Mesendoderm (in vitro differentiated cells): ENCODE measurements at regions not wholly inside any gene's neighbourhood (a gene's known extent, or its start where the extent isn't known, plus 50 kb on each side); places are given as distances from the start of the nearest gene placed in this dataset.

ENCODE experiments used
- DNase-seq: peaks from one replicate; pipeline ENCODE4 v3.0.0; 2013
- H2AK5ac ChIP-seq: 2 replicates; pipeline ENCODE4 v1.6.1; 2013; ENCODE audit warnings: low read length, inconsistent platforms
- H2BK120ac ChIP-seq: 2 replicates; pipeline ENCODE4 v1.6.1; 2013; ENCODE audit warnings: low read depth, mild to moderate bottlenecking, low read length, moderate library complexity, mixed read lengths
- H2BK15ac ChIP-seq: replicated peaks from 2 replicates; pipeline ENCODE4 v1.6.1; 2013; ENCODE audit warnings: low read depth, mild to moderate bottlenecking, moderate library complexity
- H2BK5ac ChIP-seq: 2 replicates; pipeline ENCODE4 v1.6.1; 2013; ENCODE audit warnings: low read length, inconsistent platforms
- H3K18ac ChIP-seq: 2 replicates; pipeline ENCODE4 v1.6.1; 2013; ENCODE audit warnings: mild to moderate bottlenecking, low read length, mixed read lengths
- H3K23ac ChIP-seq: one replicate; pipeline ENCODE4 v1.6.1; 2013; ENCODE audit warnings: low read length
- H3K27ac ChIP-seq: 2 replicates; pipeline ENCODE4 v1.5.1; 2013; ENCODE audit warnings: low read depth, mild to moderate bottlenecking, inconsistent platforms, low read length, moderate library complexity
- H3K27me3 ChIP-seq: 2 replicates; pipeline ENCODE4 v1.6.1; 2013; ENCODE audit warnings: low read length, control low read depth, mild to moderate bottlenecking, inconsistent platforms; ENCODE audit not compliant: insufficient read depth, poor library complexity
- H3K36me3 ChIP-seq: 2 replicates; pipeline ENCODE4 v1.6.1; 2013; ENCODE audit warnings: low read length, inconsistent platforms; ENCODE audit not compliant: control insufficient read depth, insufficient read depth
- H3K4ac ChIP-seq: one replicate; pipeline ENCODE4 v1.6.1; 2013; ENCODE audit warnings: low read depth, mild to moderate bottlenecking, low read length, moderate library complexity
- H3K4me1 ChIP-seq: 2 replicates; pipeline ENCODE4 v1.6.1; 2013; ENCODE audit warnings: low read depth, low read length, inconsistent platforms; ENCODE audit not compliant: control insufficient read depth
- H3K4me2 ChIP-seq: 2 replicates; pipeline ENCODE4 v1.6.1; 2013; ENCODE audit warnings: low read length
- H3K4me3 ChIP-seq: 2 replicates; pipeline ENCODE4 v1.5.1; 2013; ENCODE audit warnings: mild to moderate bottlenecking, low read length
- H3K56ac ChIP-seq: one replicate; pipeline ENCODE4 v1.6.1; 2013; ENCODE audit warnings: low read length
- H3K79me1 ChIP-seq: 2 replicates; pipeline ENCODE4 v1.6.1; 2013; ENCODE audit warnings: low read length, inconsistent platforms
- H3K79me2 ChIP-seq: 2 replicates; pipeline ENCODE4 v1.6.1; 2013; ENCODE audit warnings: mild to moderate bottlenecking, low read length; ENCODE audit not compliant: control insufficient read depth, insufficient read depth
- H3K9ac ChIP-seq: 2 replicates; pipeline ENCODE4 v1.6.1; 2013; ENCODE audit warnings: low read length, inconsistent platforms
- H4K5ac ChIP-seq: one replicate; pipeline ENCODE4 v1.6.1; 2013; ENCODE audit warnings: low read length
- H4K8ac ChIP-seq: one replicate; pipeline ENCODE4 v1.6.1; 2013; ENCODE audit warnings: low read depth, mild to moderate bottlenecking, control low read depth, low read length, moderate library complexity
- WGBS: extraction: QIAGEN DNeasy Blood & Tissue Kit; methylation state at CpG from one replicate; pipeline ENCODE4 v1.1.7; 2013; ENCODE audit warnings: low lambda C conversion rate, missing lambda C conversion rate; ENCODE audit not compliant: insufficient coverage; ENCODE audit errors: extremely low coverage; 5-methylcytosine and 5-hydroxymethylcytosine counted together

DNA sequence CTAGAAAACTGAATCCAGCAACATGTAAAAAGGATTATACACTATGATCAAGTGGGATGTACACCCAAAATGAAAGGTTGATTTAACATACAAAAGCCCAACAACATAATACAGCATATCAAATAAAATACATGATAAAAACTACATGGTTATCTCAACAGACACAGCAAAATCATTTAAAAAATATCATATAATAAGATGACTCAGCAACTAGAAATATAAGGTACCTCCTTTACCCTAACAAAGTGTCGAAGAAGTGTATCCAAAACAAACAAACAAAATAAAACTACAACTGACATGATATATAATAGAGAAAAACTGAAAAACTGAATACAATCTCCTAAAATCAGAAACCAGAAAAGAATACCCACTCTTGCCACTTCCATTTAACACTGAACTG lies 969.1 kb downstream of the AMY1C start:
- H2BK15ac ChIP-seq = no peak overlapping the region
- no peak overlapping the region for H2AK5ac ChIP-seq
- no peak overlapping the region for H3K4me2 ChIP-seq
- no peak overlapping the region for H3K4me3 ChIP-seq
- no peaks in the 10 kb centered on the region for H3K27me3 ChIP-seq
- H2BK5ac ChIP-seq = no peak overlapping the region
- H3K79me1 ChIP-seq = no peaks in the 10 kb centered on the region
- no peak overlapping the region for H3K4ac ChIP-seq
- no peak overlapping the region for H3K18ac ChIP-seq
- no peaks in the 10 kb centered on the region for H3K4me1 ChIP-seq
- H3K27ac ChIP-seq = no peak overlapping the region
- H3K36me3 ChIP-seq = no peaks in the 10 kb centered on the region
- no CpG with 5 or more reads among the region's 1 CpG for WGBS
- no peak overlapping the region for H2BK120ac ChIP-seq
- no peak overlapping the region for H4K8ac ChIP-seq
- no peak for DNase-seq
- no peak overlapping the region for H3K23ac ChIP-seq
- H3K79me2 ChIP-seq = no peaks in the 10 kb centered on the region
- H4K5ac ChIP-seq = no peak overlapping the region
- no peak overlapping the region for H3K56ac ChIP-seq
- H3K9ac ChIP-seq = no peak overlapping the region

DNA sequence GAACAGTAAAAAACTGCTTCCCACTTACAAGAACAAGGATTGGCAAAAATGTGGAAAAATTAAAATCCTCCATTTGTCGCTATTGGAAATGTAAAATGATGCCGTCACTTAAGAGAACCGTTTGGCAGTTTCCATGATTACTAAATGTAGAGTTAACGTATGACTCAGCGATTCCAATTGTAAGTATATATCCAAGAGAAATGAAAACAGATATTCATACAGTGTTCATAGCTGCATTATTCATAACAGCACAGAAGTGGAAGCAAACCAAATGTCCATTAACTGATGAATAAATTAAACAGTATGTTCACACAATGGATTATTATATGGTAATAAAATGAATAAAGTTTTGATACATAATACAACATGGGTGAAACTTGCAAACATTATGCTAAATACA lies 971.0 kb downstream of the AMY1C start:
- Histone ChIP-seq H2BK15ac (no peak overlapping the region), H3K4me1 (no peaks in the 10 kb centered on the region), H2BK5ac (no peak overlapping the region), H3K56ac (no peak overlapping the region), H3K4me2 (no peak overlapping the region), H3K4me3 (no peak overlapping the region), H3K23ac (no peak overlapping the region), H2BK120ac (no peak overlapping the region), H3K79me1 (no peaks in the 10 kb centered on the region), H3K4ac (no peak overlapping the region), H3K18ac (no peak overlapping the region), H4K5ac (no peak overlapping the region), H3K36me3 (no peaks in the 10 kb centered on the region), H3K79me2 (no peaks in the 10 kb centered on the region), H4K8ac (no peak overlapping the region), H3K27me3 (no peaks in the 10 kb centered on the region), H3K9ac (no peak overlapping the region), H3K27ac (no peak overlapping the region), H2AK5ac (no peak overlapping the region)
- no CpG with 5 or more reads among the region's 5 CpGs for WGBS
- DNase-seq = no peak

DNA sequence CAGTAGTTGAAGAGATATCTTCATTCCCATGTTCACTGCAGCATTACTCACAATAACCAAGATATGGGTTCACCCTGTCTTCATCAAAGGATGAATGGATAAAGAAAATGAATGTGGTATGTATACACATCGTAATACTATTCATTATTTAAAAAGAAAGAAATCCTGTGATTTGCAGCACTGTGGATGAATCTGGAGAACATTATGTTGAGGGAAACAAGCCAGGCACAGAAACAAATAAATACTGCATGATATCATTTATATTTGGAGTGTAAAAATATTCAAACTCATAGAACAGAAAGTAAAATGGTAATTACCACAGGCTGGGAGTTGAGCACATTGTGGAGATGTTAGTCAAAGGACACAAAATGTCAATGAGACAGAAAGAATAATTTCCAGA lies 977.2 kb downstream of the AMY1C start:
- Histone ChIP-seq H3K9ac (no peak overlapping the region), H3K27me3 (no peaks in the 10 kb centered on the region), H4K5ac (no peak overlapping the region), H3K4ac (no peak overlapping the region), H3K56ac (no peak overlapping the region), H3K79me2 (no peaks in the 10 kb centered on the region), H3K18ac (no peak overlapping the region), H3K23ac (no peak overlapping the region), H3K27ac (no peak overlapping the region), H2BK120ac (no peak overlapping the region), H2BK15ac (no peak overlapping the region), H3K4me1 (no peaks in the 10 kb centered on the region), H2BK5ac (no peak overlapping the region), H2AK5ac (no peak overlapping the region), H3K79me1 (no peaks in the 10 kb centered on the region), H4K8ac (no peak overlapping the region), H3K4me3 (no peak overlapping the region), H3K36me3 (no peaks in the 10 kb centered on the region), H3K4me2 (no peak overlapping the region)
- no peak for DNase-seq
- no CpG with 5 or more reads among the region's 1 CpG for WGBS

DNA sequence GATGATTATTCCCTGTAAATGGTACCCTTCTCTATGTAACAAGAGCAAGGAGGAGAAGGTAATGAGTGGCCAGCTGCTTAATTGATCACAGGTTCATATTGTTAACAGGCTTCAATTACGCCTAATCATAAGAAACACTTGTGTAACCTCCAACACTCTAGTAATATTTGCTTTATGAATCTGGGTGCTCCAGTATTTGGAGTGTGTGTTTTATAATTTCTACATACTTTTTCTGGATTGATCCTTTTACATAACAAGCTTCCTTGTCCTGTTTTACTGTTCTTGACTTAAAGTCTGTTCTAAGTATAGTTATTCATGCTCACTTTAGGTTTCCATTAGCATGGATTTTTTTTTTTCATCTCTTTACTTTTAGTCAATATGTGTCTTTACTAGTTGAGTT lies 984.2 kb downstream of the AMY1C start:
- no CpG with 5 or more reads among the region's 1 CpG for WGBS
- H3K56ac ChIP-seq = no peak overlapping the region

DNA sequence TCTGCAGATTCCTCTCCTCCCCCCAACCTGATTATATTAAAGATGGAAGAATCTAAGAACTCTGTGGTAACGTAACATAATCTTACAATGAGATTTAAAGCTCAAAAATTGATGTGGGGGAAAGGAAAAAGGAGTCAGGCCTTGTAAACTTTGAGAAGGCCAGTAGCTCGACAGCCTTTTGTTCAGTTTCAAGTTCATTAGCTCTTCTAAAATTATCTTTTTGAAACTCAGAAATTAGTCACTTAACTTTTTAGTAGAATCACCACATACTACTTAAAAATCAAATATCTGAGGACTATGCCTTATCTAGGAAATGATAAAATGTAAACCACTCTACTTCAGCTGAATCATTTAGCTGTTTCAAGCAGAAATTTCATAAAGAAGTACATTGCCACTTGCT lies 996.2 kb downstream of the AMY1C start:
- Histone ChIP-seq H3K18ac (no peak overlapping the region), H3K4me2 (no peak overlapping the region), H3K56ac (no peak overlapping the region), H3K27me3 (no peaks in the 10 kb centered on the region), H3K27ac (no peak overlapping the region), H3K9ac (no peak overlapping the region), H2BK5ac (no peak overlapping the region), H3K4me3 (no peak overlapping the region), H3K4ac (no peak overlapping the region), H2AK5ac (no peak overlapping the region), H3K79me2 (no peaks in the 10 kb centered on the region), H3K79me1 (no peaks in the 10 kb centered on the region), H4K8ac (no peak overlapping the region), H2BK15ac (no peak overlapping the region), H3K23ac (no peak overlapping the region), H4K5ac (no peak overlapping the region), H3K36me3 (no peaks in the 10 kb centered on the region), H2BK120ac (no peak overlapping the region), H3K4me1 (no peaks in the 10 kb centered on the region)
- no peak for DNase-seq
- no CpG with 5 or more reads among the region's 2 CpGs for WGBS

More for the DNA sequence above, 984.2 kb downstream of the AMY1C start:
- no peak overlapping the region for H2AK5ac ChIP-seq
- H3K79me1 ChIP-seq = no peaks in the 10 kb centered on the region
- no peak overlapping the region for H4K5ac ChIP-seq
- H2BK15ac ChIP-seq = no peak overlapping the region
- H3K36me3 ChIP-seq = no peaks in the 10 kb centered on the region
- H3K4me3 ChIP-seq = no peak overlapping the region
- H3K27ac ChIP-seq = no peak overlapping the region
- H3K23ac ChIP-seq = no peak overlapping the region
- no peak overlapping the region for H2BK5ac ChIP-seq
- H3K79me2 ChIP-seq = no peaks in the 10 kb centered on the region
- H3K27me3 ChIP-seq = no peaks in the 10 kb centered on the region
- H4K8ac ChIP-seq = no peak overlapping the region
- DNase-seq = no peak
- H3K4ac ChIP-seq = no peak overlapping the region
- H3K4me2 ChIP-seq = no peak overlapping the region
- H3K18ac ChIP-seq = no peak overlapping the region
- no peaks in the 10 kb centered on the region for H3K4me1 ChIP-seq
- H3K9ac ChIP-seq = no peak overlapping the region
- no peak overlapping the region for H2BK120ac ChIP-seq

GRCh38 chr1:104746994-104747393 lies 997.3 kb downstream of the AMY1C start:
- no peak overlapping the region for H2BK120ac ChIP-seq
- H4K8ac ChIP-seq = no peak overlapping the region
- no peak overlapping the region for H2AK5ac ChIP-seq
- H2BK5ac ChIP-seq = no peak overlapping the region
- H3K56ac ChIP-seq = no peak overlapping the region
- no peaks in the 10 kb centered on the region for H3K79me2 ChIP-seq
- no CpG with 5 or more reads among the region's 2 CpGs for WGBS
- H3K4me1 ChIP-seq = no peaks in the 10 kb centered on the region
- no peaks in the 10 kb centered on the region for H3K36me3 ChIP-seq
- no peak overlapping the region for H2BK15ac ChIP-seq
- no peak for DNase-seq
- H3K18ac ChIP-seq = no peak overlapping the region
- H4K5ac ChIP-seq = no peak overlapping the region
- no peaks in the 10 kb centered on the region for H3K79me1 ChIP-seq
- H3K27ac ChIP-seq = no peak overlapping the region
- no peak overlapping the region for H3K4me2 ChIP-seq
- no peak overlapping the region for H3K4me3 ChIP-seq
- H3K23ac ChIP-seq = no peak overlapping the region
- no peaks in the 10 kb centered on the region for H3K27me3 ChIP-seq
- no peak overlapping the region for H3K4ac ChIP-seq
- no peak overlapping the region for H3K9ac ChIP-seq
